Memory B cell (primary cell): ENCODE measurements at regions not wholly inside any gene's neighbourhood (a gene's known extent, or its start where the extent isn't known, plus 50 kb on each side); places are given as distances from the start of the nearest gene placed in this dataset.
A peak's percentile ranks its signal among the peaks of the same experiment; 100 is the strongest.

ENCODE experiments used
- ATAC-seq: fragments of 150-1000 bp; cut with Tn5 transposase; 2 replicates; pipeline ENCODE4 v1.10.0; 2021; ENCODE audit warnings: low read depth, mild to moderate bottlenecking, moderate library complexity
- DNase-seq, 2 donors: peaks; one replicate each; pipeline ENCODE4 v3.0.0; 2022; ENCODE audit warnings: low spot score in 2 of 2
- H3K27ac Mint-ChIP-seq: one replicate; pipeline ENCODE4 v1.8.0; 2022; ENCODE audit warnings: mild to moderate bottlenecking, moderate library complexity, mixed read lengths
- H3K27me3 Mint-ChIP-seq: one replicate; pipeline ENCODE4 v1.8.0; 2022; ENCODE audit warnings: mixed read lengths
- H3K36me3 Mint-ChIP-seq: one replicate; pipeline ENCODE4 v1.8.0; 2022; ENCODE audit warnings: mild to moderate bottlenecking, mixed read lengths
- H3K4me1 Mint-ChIP-seq: one replicate; pipeline ENCODE4 v1.8.0; 2022; ENCODE audit warnings: mixed read lengths
- H3K4me3 Mint-ChIP-seq: one replicate; pipeline ENCODE4 v1.8.0; 2022; ENCODE audit warnings: mild to moderate bottlenecking, moderate library complexity, mixed read lengths
- H3K9me3 Mint-ChIP-seq: one replicate; pipeline ENCODE4 v1.8.0; 2022; ENCODE audit warnings: mixed read lengths

DNA sequence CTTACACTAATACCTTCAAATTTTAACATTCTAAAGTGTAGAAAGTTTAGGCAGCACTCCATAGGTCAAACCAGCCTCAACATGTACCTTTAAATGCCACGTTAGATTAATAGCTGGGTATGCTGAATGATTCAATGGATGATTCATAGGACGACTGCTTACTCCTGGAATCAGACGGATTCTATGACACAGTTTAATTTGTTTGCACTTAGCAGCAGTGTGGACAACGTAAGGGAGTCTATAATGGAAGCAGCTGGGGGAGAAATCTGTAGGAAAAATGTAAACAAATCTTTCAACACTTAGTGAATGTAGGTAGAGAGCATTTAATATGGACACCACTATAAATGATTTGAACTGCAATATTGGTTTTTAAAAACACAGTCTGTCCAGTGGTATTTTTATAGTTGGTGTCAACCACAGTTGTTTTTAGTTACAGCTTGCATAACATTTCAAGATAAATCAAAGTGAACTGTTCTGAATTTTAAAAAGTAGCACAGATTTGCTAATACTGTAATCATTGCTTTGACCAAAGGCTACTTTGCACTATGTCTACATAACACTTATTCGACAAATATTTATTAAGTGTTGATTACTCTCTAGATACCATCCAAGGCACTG, 701.5 kb upstream of the MEF2C start:
- ATAC-seq = no peak
- Mint-ChIP-seq H3K27ac (no peak overlapping the region), H3K36me3 (no peaks in the 10 kb centered on the region), H3K4me1 (peaks cover 5% of the 10 kb centered on the region), H3K9me3 (peaks cover 3% of the 10 kb centered on the region), H3K27me3 (no peaks in the 10 kb centered on the region), H3K4me3 (no peak overlapping the region)
- no peak for DNase-seq

DNA sequence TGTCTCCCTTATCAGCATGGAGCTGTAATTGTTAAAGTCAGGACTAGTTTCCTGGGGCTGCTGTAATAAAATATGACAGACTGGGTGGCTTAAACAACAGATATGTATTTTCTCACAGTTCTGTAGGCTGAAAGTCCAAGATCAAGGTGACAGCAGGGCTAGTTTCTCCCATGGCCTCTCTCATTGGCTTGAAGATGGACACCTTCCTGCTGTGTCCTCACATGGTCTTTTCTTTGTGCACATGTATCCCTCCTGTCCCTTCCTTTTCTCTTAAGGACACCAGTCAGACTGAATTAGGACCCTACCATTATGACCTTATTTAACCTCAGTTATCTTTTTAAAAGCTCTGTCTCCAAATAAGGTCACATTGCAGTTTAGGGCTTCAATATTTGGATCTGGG, 700.5 kb upstream of the MEF2C start:
- ATAC-seq (no peak), DNase-seq (no peak)
- Mint-ChIP-seq H3K4me1 (peaks cover 5% of the 10 kb centered on the region), H3K27ac (no peak overlapping the region), H3K9me3 (peaks cover 3% of the 10 kb centered on the region), H3K4me3 (no peak overlapping the region), H3K36me3 (no peaks in the 10 kb centered on the region), H3K27me3 (no peaks in the 10 kb centered on the region)

DNA sequence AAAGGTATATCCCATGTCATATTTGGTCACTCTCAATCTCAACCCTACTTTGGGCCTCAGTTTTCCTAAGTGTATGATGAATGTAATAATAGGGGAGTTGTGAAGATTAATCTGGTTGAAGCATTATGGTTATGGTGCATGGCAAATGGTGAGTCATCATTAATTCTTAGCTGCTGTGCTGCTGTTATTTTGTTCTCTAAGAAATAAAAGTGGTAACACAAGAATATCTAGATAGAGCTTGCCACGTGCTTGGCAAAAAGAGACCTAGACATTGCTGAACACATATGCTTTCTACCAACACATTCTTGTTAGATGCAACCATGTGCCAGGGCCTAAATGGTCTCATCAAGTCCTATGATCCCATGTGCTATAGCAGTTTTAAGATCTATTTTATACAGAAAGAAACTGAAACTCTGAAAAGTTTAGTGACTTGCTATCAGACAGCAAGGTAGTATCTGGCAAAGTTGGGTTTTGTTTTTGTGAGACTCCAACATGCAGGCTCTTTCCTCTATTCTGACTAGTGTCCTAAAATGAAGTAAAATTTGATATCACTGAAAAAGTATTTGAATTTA, 699.9 kb upstream of the MEF2C start:
- H3K9me3 Mint-ChIP-seq = peaks cover 3% of the 10 kb centered on the region
- ATAC-seq (no peak), DNase-seq (no peak)
- H3K4me3 Mint-ChIP-seq = no peak overlapping the region
- H3K4me1 Mint-ChIP-seq = peaks cover 5% of the 10 kb centered on the region
- no peak overlapping the region for H3K27ac Mint-ChIP-seq
- H3K36me3 Mint-ChIP-seq = no peaks in the 10 kb centered on the region
- no peaks in the 10 kb centered on the region for H3K27me3 Mint-ChIP-seq

DNA sequence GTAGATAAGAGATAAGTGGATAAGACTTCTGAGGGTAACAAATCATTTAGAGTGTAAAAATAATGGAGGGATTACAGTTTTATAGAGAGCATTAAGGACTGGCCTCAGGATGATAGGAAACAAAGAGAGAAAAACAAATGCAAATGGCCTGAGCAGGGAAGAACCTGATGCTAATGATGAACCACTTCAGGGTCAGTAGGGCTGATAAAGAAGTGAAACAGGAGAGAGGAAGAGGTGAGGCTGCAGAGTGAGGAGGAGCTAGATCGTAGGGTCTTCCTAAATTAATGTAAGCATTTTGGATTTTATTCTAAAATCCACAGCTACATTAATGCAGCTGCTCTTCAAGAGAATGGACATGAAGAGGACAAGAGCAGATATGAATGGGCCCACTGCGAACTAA, 698.0 kb upstream of the MEF2C start:
- peak; percentile 38 for ATAC-seq
- Mint-ChIP-seq H3K4me3 (no peak overlapping the region), H3K27me3 (no peaks in the 10 kb centered on the region), H3K36me3 (no peaks in the 10 kb centered on the region), H3K9me3 (peaks cover 3% of the 10 kb centered on the region), H3K4me1 (peaks cover 5% of the 10 kb centered on the region), H3K27ac (no peak overlapping the region)
- no peak for DNase-seq

DNA sequence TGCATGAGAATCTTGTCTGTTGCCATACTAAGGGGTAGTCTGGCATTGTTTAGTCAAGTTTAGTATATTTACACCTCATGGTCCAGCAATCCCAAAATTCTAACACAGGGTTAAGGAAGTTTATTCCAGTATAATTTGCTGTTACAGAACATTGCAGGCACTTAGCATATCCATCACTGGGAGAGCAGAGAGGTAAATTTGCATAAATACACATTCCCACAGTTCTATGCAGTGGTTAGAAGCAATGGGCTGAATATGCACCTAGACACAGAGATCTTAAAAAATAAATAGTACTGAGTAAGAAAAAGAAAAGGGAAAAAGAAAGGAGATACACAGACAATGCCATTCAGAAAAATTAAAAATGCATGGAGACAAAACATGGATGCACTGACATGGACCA, 692.3 kb upstream of the MEF2C start:
- DNase-seq (no peak), ATAC-seq (no peak)
- Mint-ChIP-seq H3K4me1 (no peaks in the 10 kb centered on the region), H3K36me3 (no peaks in the 10 kb centered on the region), H3K9me3 (no peaks in the 10 kb centered on the region), H3K4me3 (no peak overlapping the region), H3K27me3 (no peaks in the 10 kb centered on the region), H3K27ac (no peak overlapping the region)

DNA sequence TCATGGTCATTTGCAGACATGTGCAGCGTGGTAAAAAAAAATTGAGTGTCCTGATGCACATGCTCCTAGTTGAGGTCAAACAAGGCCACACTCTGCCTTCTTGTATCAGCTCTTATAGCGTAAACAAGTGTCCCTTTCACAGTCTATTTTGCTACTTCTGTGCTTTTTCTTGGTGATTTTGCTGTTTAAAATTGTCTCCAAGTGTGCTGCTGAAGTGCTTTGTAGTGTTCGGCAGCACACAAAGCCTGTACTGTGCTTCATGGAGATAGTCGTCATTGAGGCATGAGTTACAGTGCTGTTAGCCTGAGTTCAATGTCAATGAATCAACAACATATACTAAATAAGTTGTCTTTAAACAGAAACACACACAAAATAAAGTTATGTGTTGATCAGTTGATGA, 690.4 kb upstream of the MEF2C start:
- DNase-seq = no peak
- H3K9me3 Mint-ChIP-seq = no peaks in the 10 kb centered on the region
- no peak for ATAC-seq
- no peaks in the 10 kb centered on the region for H3K27me3 Mint-ChIP-seq
- no peaks in the 10 kb centered on the region for H3K36me3 Mint-ChIP-seq
- no peak overlapping the region for H3K4me3 Mint-ChIP-seq
- H3K4me1 Mint-ChIP-seq = no peaks in the 10 kb centered on the region
- no peak overlapping the region for H3K27ac Mint-ChIP-seq

DNA sequence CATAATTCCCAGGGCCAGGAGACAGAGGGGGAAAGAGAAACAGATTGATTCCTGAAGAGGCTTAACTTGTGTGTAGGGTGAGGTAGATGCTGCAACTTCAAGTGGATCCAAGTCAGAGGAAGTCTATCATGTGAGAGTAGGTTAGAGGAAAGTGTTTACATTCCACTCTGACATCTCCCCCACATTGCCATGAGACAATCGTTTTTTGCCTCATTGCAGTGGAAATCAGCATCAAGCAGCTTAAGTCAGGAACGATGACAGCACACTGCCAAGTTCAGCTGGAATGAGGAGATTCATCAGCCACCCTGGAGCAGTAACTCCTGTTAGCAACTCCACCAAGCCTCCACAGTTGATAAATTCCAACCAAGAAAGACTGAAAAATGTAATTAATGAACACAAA, 689.7 kb upstream of the MEF2C start:
- Mint-ChIP-seq H3K27ac (no peak overlapping the region), H3K4me3 (no peak overlapping the region), H3K27me3 (no peaks in the 10 kb centered on the region), H3K9me3 (no peaks in the 10 kb centered on the region), H3K4me1 (no peaks in the 10 kb centered on the region), H3K36me3 (no peaks in the 10 kb centered on the region)
- DNase-seq = no peak
- no peak for ATAC-seq

DNA sequence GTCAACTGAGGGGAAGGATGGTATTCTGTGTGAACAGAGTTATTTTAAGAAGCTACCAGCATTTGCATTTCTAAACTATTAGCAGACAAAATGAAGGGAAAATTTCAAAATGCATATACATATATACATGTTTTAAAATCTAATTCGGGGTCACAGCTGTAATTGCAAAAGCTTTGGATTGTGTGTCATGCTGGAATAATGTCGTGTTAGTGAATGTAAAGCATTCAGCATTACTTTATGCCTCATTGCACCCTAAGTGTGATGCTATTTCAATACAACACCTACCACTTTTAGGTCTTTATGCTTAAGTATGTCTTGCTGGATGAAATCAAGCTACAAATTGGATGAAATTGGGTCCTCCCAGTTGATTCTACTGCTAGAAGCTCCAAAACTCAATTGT, 687.6 kb upstream of the MEF2C start:
- no peak overlapping the region for H3K27ac Mint-ChIP-seq
- no peak for ATAC-seq
- no peaks in the 10 kb centered on the region for H3K9me3 Mint-ChIP-seq
- DNase-seq = no peak
- H3K4me3 Mint-ChIP-seq = no peak overlapping the region
- no peaks in the 10 kb centered on the region for H3K27me3 Mint-ChIP-seq
- no peaks in the 10 kb centered on the region for H3K36me3 Mint-ChIP-seq
- no peaks in the 10 kb centered on the region for H3K4me1 Mint-ChIP-seq

DNA sequence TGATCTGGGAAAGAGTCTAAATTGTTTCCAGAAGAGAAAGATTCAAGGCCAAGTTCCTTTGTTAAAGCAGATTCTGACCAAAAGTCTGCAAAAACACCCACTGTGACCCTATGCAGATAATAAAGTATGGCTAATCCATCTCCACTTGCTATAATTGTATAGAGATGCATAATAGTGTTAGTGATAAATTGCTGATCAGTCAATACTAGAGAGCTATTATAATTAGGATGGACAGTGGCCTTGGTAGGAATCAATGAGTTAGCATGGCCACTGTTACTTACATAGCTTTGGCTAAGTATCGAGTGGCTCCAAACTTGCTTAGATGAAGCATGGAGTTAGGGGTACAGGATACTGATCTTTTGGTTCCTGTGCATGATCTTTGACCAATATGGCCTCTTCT, 683.4 kb upstream of the MEF2C start:
- Mint-ChIP-seq H3K27me3 (no peaks in the 10 kb centered on the region), H3K4me3 (no peak overlapping the region), H3K36me3 (no peaks in the 10 kb centered on the region), H3K27ac (no peak overlapping the region), H3K9me3 (no peaks in the 10 kb centered on the region), H3K4me1 (no peaks in the 10 kb centered on the region)
- no peak for DNase-seq
- no peak for ATAC-seq

DNA sequence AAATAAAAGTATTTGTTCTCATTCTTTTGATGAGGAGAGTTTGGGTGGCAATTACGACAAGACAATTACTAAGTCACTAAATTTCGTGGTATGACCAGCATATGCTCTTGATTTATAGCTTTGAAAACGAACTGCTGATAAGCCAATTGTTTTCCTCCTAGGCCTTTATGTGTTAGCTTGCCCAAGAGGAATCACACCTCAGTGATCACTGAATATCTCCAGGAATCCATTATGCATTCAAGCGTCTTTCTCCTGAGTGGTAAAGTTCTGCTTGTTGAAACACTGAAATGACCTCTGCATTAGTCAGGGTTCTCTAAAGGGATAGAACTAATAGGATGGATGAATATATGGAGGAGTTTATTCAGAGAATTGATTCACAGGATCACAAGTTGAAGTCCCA, 677.7 kb upstream of the MEF2C start:
- no peaks in the 10 kb centered on the region for H3K9me3 Mint-ChIP-seq
- no peaks in the 10 kb centered on the region for H3K27me3 Mint-ChIP-seq
- no peaks in the 10 kb centered on the region for H3K36me3 Mint-ChIP-seq
- no peak overlapping the region for H3K27ac Mint-ChIP-seq
- no peaks in the 10 kb centered on the region for H3K4me1 Mint-ChIP-seq
- ATAC-seq = no peak
- no peak overlapping the region for H3K4me3 Mint-ChIP-seq
- no peak for DNase-seq

DNA sequence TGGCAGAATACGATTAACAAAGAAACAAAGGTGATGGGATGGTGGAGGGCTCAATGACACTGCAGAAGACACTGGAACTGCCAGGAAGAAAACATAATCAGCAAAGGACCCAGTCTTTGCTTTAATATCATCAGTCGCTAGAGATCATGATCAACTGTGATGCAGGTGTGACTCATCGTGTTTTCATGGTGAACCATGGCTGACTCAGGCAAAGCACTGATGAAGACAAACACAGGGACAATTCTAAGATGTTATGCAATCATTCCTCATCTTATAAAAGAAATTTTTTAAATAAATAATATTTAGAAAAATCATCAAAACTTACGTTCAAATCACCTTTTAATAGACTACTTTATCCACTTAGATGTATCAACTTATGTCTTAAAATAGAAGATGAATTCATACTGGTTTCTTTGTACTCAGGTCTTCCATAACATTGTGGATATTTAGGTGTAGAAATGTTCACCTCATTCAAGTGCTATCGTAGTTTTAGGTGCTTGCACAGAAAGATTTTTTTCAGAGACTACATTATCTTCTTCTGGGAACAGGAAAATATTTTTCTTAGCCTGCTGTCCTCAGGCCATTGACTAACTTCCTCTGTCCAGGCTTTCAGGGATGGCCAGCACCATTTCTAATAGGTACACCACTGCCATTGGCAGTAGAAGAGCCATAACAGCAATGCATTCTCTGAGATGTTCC, 673.4 kb upstream of the MEF2C start:
- Mint-ChIP-seq H3K36me3 (no peaks in the 10 kb centered on the region), H3K9me3 (no peaks in the 10 kb centered on the region), H3K27ac (no peak overlapping the region), H3K4me1 (no peaks in the 10 kb centered on the region), H3K4me3 (no peak overlapping the region), H3K27me3 (no peaks in the 10 kb centered on the region)
- DNase-seq (no peak), ATAC-seq (no peak)

DNA sequence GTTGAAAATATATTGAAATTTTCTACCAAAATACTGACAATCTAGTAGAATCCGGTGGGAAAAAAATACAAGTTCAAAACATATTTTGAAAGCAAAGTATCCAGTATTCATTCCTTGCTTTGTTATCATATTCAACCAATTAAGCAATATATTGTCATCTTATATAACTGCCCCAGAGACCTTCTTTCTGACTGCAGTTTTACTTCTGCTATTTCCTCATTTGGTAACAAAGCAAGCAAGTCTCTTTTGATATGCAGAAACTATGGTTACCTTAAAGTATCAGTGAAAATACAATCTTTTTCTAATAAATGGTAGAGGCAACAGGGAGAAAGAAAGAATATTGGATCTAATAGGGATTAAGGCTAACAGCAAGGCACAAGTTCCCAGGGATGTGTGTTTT, 663.7 kb upstream of the MEF2C start:
- ATAC-seq = peak; percentile 59
- H3K27ac Mint-ChIP-seq = peak overlapping the region; percentile 80
- H3K4me3 Mint-ChIP-seq = no peak overlapping the region
- no peaks in the 10 kb centered on the region for H3K36me3 Mint-ChIP-seq
- no peaks in the 10 kb centered on the region for H3K9me3 Mint-ChIP-seq
- DNase-seq = no peak
- no peaks in the 10 kb centered on the region for H3K27me3 Mint-ChIP-seq
- H3K4me1 Mint-ChIP-seq = peaks cover 3% of the 10 kb centered on the region

DNA sequence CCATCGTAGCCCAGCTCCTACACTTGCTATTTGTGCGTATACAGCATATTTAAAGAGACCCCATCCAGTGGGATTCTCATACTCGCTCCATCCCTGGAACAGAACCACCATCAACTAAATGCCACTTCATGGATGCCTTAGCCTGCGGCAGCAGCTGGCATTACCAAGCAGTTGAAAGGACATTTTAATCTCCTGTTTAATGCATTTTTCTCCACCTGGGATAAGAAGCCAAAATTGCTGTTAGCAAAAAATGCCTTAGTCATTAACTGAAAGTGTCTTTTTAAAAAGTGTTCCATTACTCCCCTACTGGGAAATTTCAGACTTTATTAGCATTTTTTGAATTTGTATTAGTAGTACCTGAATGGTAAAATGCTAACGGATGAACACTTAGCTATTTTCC, 662.6 kb upstream of the MEF2C start:
- no peaks in the 10 kb centered on the region for H3K27me3 Mint-ChIP-seq
- H3K4me3 Mint-ChIP-seq = no peak overlapping the region
- H3K9me3 Mint-ChIP-seq = no peaks in the 10 kb centered on the region
- H3K4me1 Mint-ChIP-seq = peaks cover 3% of the 10 kb centered on the region
- no peak overlapping the region for H3K27ac Mint-ChIP-seq
- H3K36me3 Mint-ChIP-seq = no peaks in the 10 kb centered on the region
- no peak for DNase-seq
- ATAC-seq = no peak

DNA sequence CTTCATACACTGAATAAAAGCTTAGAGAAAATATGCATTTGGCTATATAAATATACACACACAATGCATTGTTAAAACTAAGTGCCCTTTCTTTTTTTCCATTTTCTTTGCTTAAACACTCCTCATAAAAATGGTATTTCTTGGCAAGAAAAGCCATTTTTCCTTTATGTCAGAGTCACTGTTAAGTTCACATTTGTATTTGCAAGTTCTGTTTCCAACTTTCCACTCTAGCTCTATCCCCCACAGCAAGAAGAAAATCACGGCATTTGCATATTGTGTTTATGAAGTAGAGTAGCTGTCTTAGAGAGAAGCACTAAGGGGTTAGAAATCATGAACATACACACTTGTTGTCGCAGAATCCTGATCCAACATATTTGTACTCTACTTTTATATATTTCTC, 662.1 kb upstream of the MEF2C start:
- H3K36me3 Mint-ChIP-seq = no peaks in the 10 kb centered on the region
- H3K9me3 Mint-ChIP-seq = no peaks in the 10 kb centered on the region
- H3K4me1 Mint-ChIP-seq = peaks cover 3% of the 10 kb centered on the region
- DNase-seq (no peak), ATAC-seq (no peak)
- H3K27me3 Mint-ChIP-seq = no peaks in the 10 kb centered on the region
- H3K27ac Mint-ChIP-seq = no peak overlapping the region
- H3K4me3 Mint-ChIP-seq = no peak overlapping the region

DNA sequence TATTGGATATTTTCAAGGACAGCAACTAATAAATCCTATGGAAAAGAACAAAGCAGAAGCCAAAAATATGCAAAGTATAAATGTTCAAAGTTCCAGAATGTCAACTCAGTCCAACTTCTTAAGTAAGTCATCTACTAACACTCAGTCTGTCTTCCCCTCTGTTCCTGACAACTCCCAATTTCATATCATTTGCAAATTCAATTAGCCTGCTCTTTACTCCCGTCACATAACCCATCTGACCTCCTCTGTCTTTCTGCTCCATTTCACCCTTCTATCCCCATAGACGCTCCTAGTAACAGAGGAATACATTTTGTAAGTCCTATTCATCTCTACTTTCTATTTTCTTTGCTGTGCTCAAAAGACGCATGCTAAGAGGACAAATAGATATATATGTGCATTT, 659.8 kb upstream of the MEF2C start:
- Mint-ChIP-seq H3K27ac (no peak overlapping the region), H3K9me3 (no peaks in the 10 kb centered on the region), H3K36me3 (no peaks in the 10 kb centered on the region), H3K27me3 (no peaks in the 10 kb centered on the region), H3K4me1 (peaks cover 3% of the 10 kb centered on the region), H3K4me3 (no peak overlapping the region)
- DNase-seq (no peak), ATAC-seq (no peak)
